ENCODE measurements at regions not wholly inside any gene's neighbourhood (a gene's known extent, or its start where the extent isn't known, plus 50 kb on each side); places are given as distances from the start of the nearest gene placed in this dataset.
"Not testable (repeated sequence)": the region's sequence is repeated elsewhere in the genome, so short reads cannot be mapped to it uniquely, and the experiment has no call there.

- H3K27ac ChIP-seq (ENCODE audit: insufficient read depth, low read depth, low read length); H3K36me3 ChIP-seq (ENCODE audit: control insufficient read depth in 2 of 2, extremely low read depth in 1 of 2, insufficient read depth in 2 of 2, low read length in 2 of 2); H3K9ac ChIP-seq (replicated peaks; ENCODE audit: extremely low read depth, insufficient read depth, low read length); POLR2A ChIA-PET; H3K4me3 ChIP-seq (replicated peaks in 1 of 3; ENCODE audit: insufficient read depth in 1 of 3, low read depth in 1 of 3, low read length in 3 of 3); intact Hi-C loops (cut with micrococcal nuclease); CTCF ChIA-PET; dilution Hi-C loops (cut with MboI; ENCODE audit: extremely low pct_ligation_motif_present, low sequenced_read_pairs); H2AFZ ChIP-seq (ENCODE audit: low read depth, low read length); DNase-seq (ENCODE audit: low read depth, low spot score); FAIRE-seq; H3K79me2 ChIP-seq (ENCODE audit: control insufficient read depth, insufficient read depth, low read length); H3K9me1 ChIP-seq (replicated peaks; ENCODE audit: control insufficient read depth, extremely low read depth, insufficient read depth, low read length); H3K4me1 ChIP-seq (ENCODE audit: control insufficient read depth, extremely low read depth, insufficient read depth, low read length); H3K4me2 ChIP-seq (ENCODE audit: insufficient read depth, low read length); BruUV-seq (replicated peaks); H4K20me1 ChIP-seq (replicated peaks; ENCODE audit: control insufficient read depth, extremely low read depth, insufficient read depth, low read length); H3K27me3 ChIP-seq (ENCODE audit: control insufficient read depth in 2 of 2, insufficient read depth in 2 of 2, low read length in 2 of 2); H3K9me3 ChIP-seq (replicated peaks; ENCODE audit: control insufficient read depth, insufficient read depth, low read length): not testable (repeated sequence)
Measured at GRCh38 chrX:92105693-92106092, 326.5 kb downstream of the PCDH11X start.

DNA sequence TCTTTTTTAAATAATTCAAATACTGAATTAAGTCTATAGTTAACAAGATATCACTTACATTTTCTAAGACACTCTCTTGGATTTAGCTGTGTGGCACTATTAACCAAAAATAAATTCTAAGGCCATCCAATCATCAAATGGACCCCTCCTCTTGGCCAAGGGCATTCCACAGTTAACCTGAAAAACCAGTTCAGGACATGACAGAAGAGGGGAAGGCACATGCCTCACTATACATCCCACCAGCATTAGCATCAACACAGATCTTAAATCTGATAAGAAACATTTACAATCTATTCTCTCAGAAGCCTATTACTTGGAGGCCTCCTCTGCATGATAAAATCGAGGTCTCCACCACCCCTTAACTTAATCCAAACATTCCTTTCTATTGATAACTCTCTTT lies 327.5 kb downstream of the PCDH11X start:
- H3K27me3 ChIP-seq (ENCODE audit: control insufficient read depth in 2 of 2, insufficient read depth in 2 of 2, low read length in 2 of 2); BruUV-seq (replicated peaks); FAIRE-seq; H2AFZ ChIP-seq (ENCODE audit: low read depth, low read length); DNase-seq (ENCODE audit: low read depth, low spot score); dilution Hi-C loops (cut with MboI; ENCODE audit: extremely low pct_ligation_motif_present, low sequenced_read_pairs); H3K4me1 ChIP-seq (ENCODE audit: control insufficient read depth, extremely low read depth, insufficient read depth, low read length); H3K4me2 ChIP-seq (ENCODE audit: insufficient read depth, low read length); CTCF ChIA-PET; H3K9me3 ChIP-seq (replicated peaks; ENCODE audit: control insufficient read depth, insufficient read depth, low read length); H3K36me3 ChIP-seq (ENCODE audit: control insufficient read depth in 2 of 2, extremely low read depth in 1 of 2, insufficient read depth in 2 of 2, low read length in 2 of 2); intact Hi-C loops (cut with micrococcal nuclease); H3K27ac ChIP-seq (ENCODE audit: insufficient read depth, low read depth, low read length); H3K9me1 ChIP-seq (replicated peaks; ENCODE audit: control insufficient read depth, extremely low read depth, insufficient read depth, low read length); H3K4me3 ChIP-seq (replicated peaks in 1 of 3; ENCODE audit: insufficient read depth in 1 of 3, low read depth in 1 of 3, low read length in 3 of 3); POLR2A ChIA-PET; H4K20me1 ChIP-seq (replicated peaks; ENCODE audit: control insufficient read depth, extremely low read depth, insufficient read depth, low read length); H3K79me2 ChIP-seq (ENCODE audit: control insufficient read depth, insufficient read depth, low read length); H3K9ac ChIP-seq (replicated peaks; ENCODE audit: extremely low read depth, insufficient read depth, low read length): not testable (repeated sequence)

DNA sequence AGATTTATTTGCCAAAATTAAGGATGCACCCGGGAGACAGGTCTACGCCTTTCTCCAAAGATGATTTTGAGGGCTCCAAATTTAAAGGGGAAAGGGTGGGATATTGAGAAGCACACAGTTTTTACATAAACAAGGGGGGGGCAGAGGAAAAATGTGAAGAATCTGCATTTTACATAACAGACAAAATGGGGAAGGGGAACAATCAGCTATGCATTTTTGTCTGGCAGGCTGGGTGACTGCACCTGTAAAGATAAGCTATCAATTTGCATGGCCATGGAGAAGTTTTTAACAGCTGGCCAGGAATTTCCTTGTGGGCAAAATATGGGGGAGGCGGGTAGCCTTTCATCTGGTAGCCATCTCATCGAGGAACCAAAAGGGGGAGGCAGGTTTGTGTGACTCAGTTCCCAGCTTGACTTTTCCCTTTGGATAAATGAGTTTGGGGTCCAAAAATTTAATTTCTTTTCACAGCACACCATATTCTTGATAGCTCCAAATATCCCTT lies 331.3 kb downstream of the PCDH11X start:
- H3K9me1 ChIP-seq (replicated peaks; ENCODE audit: control insufficient read depth, extremely low read depth, insufficient read depth, low read length); POLR2A ChIA-PET; H3K27me3 ChIP-seq (ENCODE audit: control insufficient read depth in 2 of 2, insufficient read depth in 2 of 2, low read length in 2 of 2); H3K4me2 ChIP-seq (ENCODE audit: insufficient read depth, low read length); H3K79me2 ChIP-seq (ENCODE audit: control insufficient read depth, insufficient read depth, low read length); H4K20me1 ChIP-seq (replicated peaks; ENCODE audit: control insufficient read depth, extremely low read depth, insufficient read depth, low read length); FAIRE-seq; H3K4me3 ChIP-seq (replicated peaks in 1 of 3; ENCODE audit: insufficient read depth in 1 of 3, low read depth in 1 of 3, low read length in 3 of 3); DNase-seq (ENCODE audit: low read depth, low spot score); intact Hi-C loops (cut with micrococcal nuclease); H2AFZ ChIP-seq (ENCODE audit: low read depth, low read length); H3K4me1 ChIP-seq (ENCODE audit: control insufficient read depth, extremely low read depth, insufficient read depth, low read length); H3K9ac ChIP-seq (replicated peaks; ENCODE audit: extremely low read depth, insufficient read depth, low read length); H3K27ac ChIP-seq (ENCODE audit: insufficient read depth, low read depth, low read length); BruUV-seq (replicated peaks); dilution Hi-C loops (cut with MboI; ENCODE audit: extremely low pct_ligation_motif_present, low sequenced_read_pairs); H3K9me3 ChIP-seq (replicated peaks; ENCODE audit: control insufficient read depth, insufficient read depth, low read length); H3K36me3 ChIP-seq (ENCODE audit: control insufficient read depth in 2 of 2, extremely low read depth in 1 of 2, insufficient read depth in 2 of 2, low read length in 2 of 2); CTCF ChIA-PET: not testable (repeated sequence)

GRCh38 chrX:92117701-92118100 lies 338.5 kb downstream of the PCDH11X start:
- intact Hi-C loops (cut with micrococcal nuclease); H3K4me1 ChIP-seq (ENCODE audit: control insufficient read depth, extremely low read depth, insufficient read depth, low read length); dilution Hi-C loops (cut with MboI; ENCODE audit: extremely low pct_ligation_motif_present, low sequenced_read_pairs); H3K79me2 ChIP-seq (ENCODE audit: control insufficient read depth, insufficient read depth, low read length); H3K9me3 ChIP-seq (replicated peaks; ENCODE audit: control insufficient read depth, insufficient read depth, low read length); H2AFZ ChIP-seq (ENCODE audit: low read depth, low read length); FAIRE-seq; DNase-seq (ENCODE audit: low read depth, low spot score); H3K36me3 ChIP-seq (ENCODE audit: control insufficient read depth in 2 of 2, extremely low read depth in 1 of 2, insufficient read depth in 2 of 2, low read length in 2 of 2); POLR2A ChIA-PET; H3K9ac ChIP-seq (replicated peaks; ENCODE audit: extremely low read depth, insufficient read depth, low read length); H3K9me1 ChIP-seq (replicated peaks; ENCODE audit: control insufficient read depth, extremely low read depth, insufficient read depth, low read length); H3K4me3 ChIP-seq (replicated peaks in 1 of 3; ENCODE audit: insufficient read depth in 1 of 3, low read depth in 1 of 3, low read length in 3 of 3); H3K27ac ChIP-seq (ENCODE audit: insufficient read depth, low read depth, low read length); CTCF ChIA-PET; H3K27me3 ChIP-seq (ENCODE audit: control insufficient read depth in 2 of 2, insufficient read depth in 2 of 2, low read length in 2 of 2); H3K4me2 ChIP-seq (ENCODE audit: insufficient read depth, low read length); BruUV-seq (replicated peaks); H4K20me1 ChIP-seq (replicated peaks; ENCODE audit: control insufficient read depth, extremely low read depth, insufficient read depth, low read length): not testable (repeated sequence)

Measured in endothelial cell of umbilical vein (primary cell).